Endothelial cell of umbilical vein (primary cell): ENCODE measurements at regions not wholly inside any gene's neighbourhood (a gene's known extent, or its start where the extent isn't known, plus 50 kb on each side); places are given as distances from the start of the nearest gene placed in this dataset.

Source experiments
- BruUV-seq: library from RNA; stranded (reverse); fragments of 400-500 nt; replicated peaks from 2 replicates; lab custom pipeline; 2021; lab: Mats Ljungman, UMichigan
- CTCF ChIA-PET: fragments of 300-600, 350-600 bp; sonication (Branson Sonifier 250); formaldehyde crosslinking; loops from one replicate; lab custom pipeline; 2021; ENCODE audit warnings: antibody characterized with exemption, inconsistent platforms; lab: Charles Lee
- POLR2A ChIA-PET: fragments of 300-600, 350-600 bp; sonication (Branson Sonifier 250); formaldehyde crosslinking; loops from one replicate; lab custom pipeline; 2021; ENCODE audit warnings: antibody characterized with exemption, inconsistent platforms; lab: Charles Lee
- DNase-seq: peaks from one replicate; pipeline ENCODE4 v3.0.0-alpha.2; 2011; ENCODE audit warnings: low read depth, low spot score
- FAIRE-seq: peaks from 2 replicates; lab custom pipeline; 2011; peaks lifted over from hg19 to GRCh38; lab: Jason Lieb, UNC
- H2AFZ ChIP-seq: 2 replicates; pipeline ENCODE4 v1.6.0; 2012; ENCODE audit warnings: low read depth, low read length, control low read depth, inconsistent platforms
- H3K27ac ChIP-seq: 2 replicates; pipeline ENCODE4 v1.5.1; 2011; ENCODE audit warnings: low read depth, mild to moderate bottlenecking, control low read depth, low read length, moderate library complexity; ENCODE audit not compliant: insufficient read depth
- H3K27me3 ChIP-seq, 2 experiments: 2 replicates each; pipeline versions ENCODE4 v1.6.0 to v1.6.1; 2011; ENCODE audit warnings: low read length in 2 of 2, mixed read lengths in 1 of 2; ENCODE audit not compliant: control insufficient read depth in 2 of 2, insufficient read depth in 2 of 2
- H3K36me3 ChIP-seq, 2 experiments: 2 replicates in 1 of 2; 3 replicates in 1 of 2; pipeline ENCODE4 v1.5.1; 2011; ENCODE audit warnings: low read length in 2 of 2, mild to moderate bottlenecking in 1 of 2, moderate library complexity in 1 of 2; ENCODE audit not compliant: control insufficient read depth in 2 of 2, insufficient read depth in 2 of 2; ENCODE audit errors: extremely low read depth in 1 of 2
- H3K4me1 ChIP-seq: 3 replicates; pipeline ENCODE4 v1.5.1; 2011; ENCODE audit warnings: mild to moderate bottlenecking, low read length; ENCODE audit not compliant: control insufficient read depth, insufficient read depth; ENCODE audit errors: extremely low read depth
- H3K4me2 ChIP-seq: 2 replicates; pipeline ENCODE4 v1.6.1; 2011; ENCODE audit warnings: low read length, control low read depth, mixed read lengths; ENCODE audit not compliant: insufficient read depth
- H3K4me3 ChIP-seq, 3 experiments: fragments of 200-600 bp in 1 of 3; sonication (generic), shearing (Covaris generic) in 1 of 3; replicated peaks in 1 of 3; 2 replicates each; pipeline ENCODE4 v1.5.1; 2011 to 2016; ENCODE audit warnings: control low read depth in 3 of 3, low read length in 3 of 3, mild to moderate bottlenecking in 2 of 3, inconsistent platforms in 1 of 3, low read depth in 1 of 3, moderate library complexity in 1 of 3; ENCODE audit not compliant: insufficient read depth in 1 of 3
- H3K79me2 ChIP-seq: 2 replicates; pipeline ENCODE4 v1.6.0; 2012; ENCODE audit warnings: low read length, inconsistent platforms; ENCODE audit not compliant: control insufficient read depth, insufficient read depth
- H3K9ac ChIP-seq: replicated peaks from 2 replicates; pipeline ENCODE3; 2011; ENCODE audit warnings: low read length, control low read depth; ENCODE audit not compliant: insufficient read depth; ENCODE audit errors: extremely low read depth
- H3K9me1 ChIP-seq: replicated peaks from 3 replicates; pipeline ENCODE4 v1.6.0; 2011; ENCODE audit warnings: mild to moderate bottlenecking, low read length; ENCODE audit not compliant: control insufficient read depth, insufficient read depth; ENCODE audit errors: extremely low read depth
- H3K9me3 ChIP-seq: replicated peaks from 2 replicates; pipeline ENCODE4 v1.5.1; 2012; ENCODE audit warnings: low read length, inconsistent platforms; ENCODE audit not compliant: control insufficient read depth, insufficient read depth
- H4K20me1 ChIP-seq: replicated peaks from 2 replicates; pipeline ENCODE3; 2011; ENCODE audit warnings: mild to moderate bottlenecking, low read length; ENCODE audit not compliant: control insufficient read depth, insufficient read depth; ENCODE audit errors: extremely low read depth
- EZH2 ChIP-seq: IDR thresholded peaks from 2 replicates; pipeline ENCODE4 v1.6.1; 2012; ENCODE audit warnings: borderline replicate concordance, low read depth, mild to moderate bottlenecking, moderate library complexity, low read length, inconsistent platforms; ENCODE audit not compliant: severe bottlenecking
- JUN ChIP-seq: IDR thresholded peaks from 2 replicates; pipeline ENCODE4 v1.6.1; 2011; ENCODE audit warnings: borderline replicate concordance, low read depth; ENCODE audit not compliant: insufficient read length, insufficient read depth
- MYC ChIP-seq: IDR thresholded peaks from one replicate; pipeline ENCODE4 v1.6.1; 2011; ENCODE audit warnings: mild to moderate bottlenecking, low read depth, low read length
- dilution Hi-C: fragments of 300-500 bp; cut with MboI; formaldehyde crosslinking; loops from one replicate; pipeline ENCODE4 v1.15.0; 2019; ENCODE audit warnings: low sequenced_read_pairs; ENCODE audit not compliant: extremely low pct_ligation_motif_present
- intact Hi-C: fragments of 100-400 bp; cut with micrococcal nuclease; formaldehyde crosslinking; loops from one replicate; pipeline ENCODE4 v1.10.0; 2022
- TF ChIP-seq, protein P1 (sequence below), 2 donors: IDR thresholded peaks; 1 replicate in 1 of 2; 2 replicates in 1 of 2; pipeline ENCODE4 v1.5.1; 2011; ENCODE audit warnings: low read length in 2 of 2, mild to moderate bottlenecking in 2 of 2, moderate library complexity in 2 of 2, control low read depth in 1 of 2, inconsistent platforms in 1 of 2, low read depth in 1 of 2; ENCODE audit not compliant: insufficient read depth in 1 of 2; ENCODE audit errors: extremely low read depth in 1 of 2

DNA sequence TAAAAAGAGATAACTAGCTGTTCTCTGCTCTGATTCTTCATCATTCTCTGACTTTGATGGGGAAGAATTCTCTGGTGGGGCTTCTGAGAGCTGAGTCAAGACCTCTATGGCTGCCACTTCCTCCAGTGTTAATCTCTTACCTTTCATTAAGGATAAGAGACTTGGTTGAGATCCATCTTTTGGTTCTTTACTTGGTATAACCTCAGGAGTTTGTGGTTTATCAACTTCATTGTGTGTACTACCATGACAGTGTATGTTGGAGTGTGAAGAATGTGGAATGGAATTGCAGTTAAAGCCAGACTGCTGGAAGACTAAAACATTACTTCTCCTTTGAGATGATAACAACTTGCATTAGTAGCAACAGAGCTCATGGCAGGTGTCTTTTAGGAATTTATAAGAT lies 222.0 kb downstream of the SLITRK5 start:
- H3K4me3 ChIP-seq: no peak overlapping the region
- DNase-seq: no peak
- no peak overlapping the region for H3K4me2 ChIP-seq
- no peak overlapping the region for H3K9ac ChIP-seq
- H3K27ac ChIP-seq: no peak overlapping the region
- POLR2A ChIA-PET: no interaction called here
- H3K27me3 ChIP-seq: no peaks in the 10 kb centered on the region
- intact Hi-C loops: no loop called here
- no peaks in the 10 kb centered on the region for H4K20me1 ChIP-seq
- CTCF ChIA-PET: no interaction called here
- H3K4me1 ChIP-seq: no peaks in the 10 kb centered on the region
- H3K79me2 ChIP-seq: no peaks in the 10 kb centered on the region
- BruUV-seq: no TSS peak
- H3K9me3 ChIP-seq: no peaks in the 10 kb centered on the region
- no peak for FAIRE-seq
- TF ChIP-seq JUN (no peak), MYC (no peak)
- TF ChIP-seq, protein P1, sequence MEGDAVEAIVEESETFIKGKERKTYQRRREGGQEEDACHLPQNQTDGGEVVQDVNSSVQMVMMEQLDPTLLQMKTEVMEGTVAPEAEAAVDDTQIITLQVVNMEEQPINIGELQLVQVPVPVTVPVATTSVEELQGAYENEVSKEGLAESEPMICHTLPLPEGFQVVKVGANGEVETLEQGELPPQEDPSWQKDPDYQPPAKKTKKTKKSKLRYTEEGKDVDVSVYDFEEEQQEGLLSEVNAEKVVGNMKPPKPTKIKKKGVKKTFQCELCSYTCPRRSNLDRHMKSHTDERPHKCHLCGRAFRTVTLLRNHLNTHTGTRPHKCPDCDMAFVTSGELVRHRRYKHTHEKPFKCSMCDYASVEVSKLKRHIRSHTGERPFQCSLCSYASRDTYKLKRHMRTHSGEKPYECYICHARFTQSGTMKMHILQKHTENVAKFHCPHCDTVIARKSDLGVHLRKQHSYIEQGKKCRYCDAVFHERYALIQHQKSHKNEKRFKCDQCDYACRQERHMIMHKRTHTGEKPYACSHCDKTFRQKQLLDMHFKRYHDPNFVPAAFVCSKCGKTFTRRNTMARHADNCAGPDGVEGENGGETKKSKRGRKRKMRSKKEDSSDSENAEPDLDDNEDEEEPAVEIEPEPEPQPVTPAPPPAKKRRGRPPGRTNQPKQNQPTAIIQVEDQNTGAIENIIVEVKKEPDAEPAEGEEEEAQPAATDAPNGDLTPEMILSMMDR (IDR thresholded peaks at IDR 0.05; ENCODE audit: extremely low read depth in 1 of 2, insufficient read depth in 1 of 2, low read depth in 1 of 2, low read length in 2 of 2): no peak
- no peak overlapping the region for H2AFZ ChIP-seq
- dilution Hi-C loops: no loop called here
- no peaks in the 10 kb centered on the region for H3K9me1 ChIP-seq
- no peaks in the 10 kb centered on the region for H3K36me3 ChIP-seq

DNA sequence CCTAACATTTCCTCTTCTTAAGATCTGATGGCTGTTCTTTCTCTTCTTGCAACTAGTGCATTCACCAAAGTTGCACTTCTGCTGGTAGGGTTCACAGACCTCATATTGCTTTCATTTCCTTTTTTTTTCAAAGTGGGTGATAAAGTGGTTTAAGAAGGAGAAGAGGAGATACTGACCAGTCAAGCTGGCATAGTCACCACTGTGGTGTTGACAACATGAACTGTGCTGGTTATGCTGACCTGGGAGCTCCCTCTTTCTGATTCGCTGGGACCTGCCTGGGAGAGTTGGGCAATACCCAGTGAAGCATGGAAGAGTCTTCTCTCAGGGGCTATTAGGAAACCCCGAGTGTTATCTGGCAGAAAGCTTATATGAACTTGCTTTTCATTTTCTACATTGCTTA lies 222.9 kb downstream of the SLITRK5 start:
- no peaks in the 10 kb centered on the region for H3K27me3 ChIP-seq
- H3K4me1 ChIP-seq: no peaks in the 10 kb centered on the region
- H3K9ac ChIP-seq: no peak overlapping the region
- no peak overlapping the region for H3K4me3 ChIP-seq
- TF ChIP-seq MYC (no peak), EZH2 (no peak)
- no peak overlapping the region for H3K4me2 ChIP-seq
- H3K9me3 ChIP-seq: no peaks in the 10 kb centered on the region
- no peak for DNase-seq
- H4K20me1 ChIP-seq: no peaks in the 10 kb centered on the region
- H3K79me2 ChIP-seq: no peaks in the 10 kb centered on the region
- no peak overlapping the region for H2AFZ ChIP-seq
- no peak overlapping the region for H3K27ac ChIP-seq
- FAIRE-seq: no peak
- H3K36me3 ChIP-seq: no peaks in the 10 kb centered on the region
- POLR2A ChIA-PET: no interaction called here
- BruUV-seq: no TSS peak
- H3K9me1 ChIP-seq: no peaks in the 10 kb centered on the region
- CTCF ChIA-PET: no interaction called here
- dilution Hi-C loops (no loop called here), intact Hi-C loops (no loop called here)
